HCT116 (cell line): ENCODE measurements at regions not wholly inside any gene's neighbourhood (a gene's known extent, or its start where the extent isn't known, plus 50 kb on each side); places are given as distances from the start of the nearest gene placed in this dataset.

Source experiments
- ATF3 ChIP-seq: IDR thresholded peaks from 2 replicates; pipeline ENCODE4 v1.6.1; 2012
- CEBPB ChIP-seq: IDR thresholded peaks from 2 replicates; pipeline ENCODE4 v1.6.1; 2012; ENCODE audit warnings: low read depth
- CTCF ChIP-seq, 3 experiments: fragments of 200-600 bp in 1 of 3; sonication (generic) in 1 of 3; IDR thresholded peaks in 2 of 3; conservative IDR thresholded peaks in 1 of 3; 2 replicates each; pipeline ENCODE4 v1.5.1; 2012 to 2017; ENCODE audit warnings: low read depth in 2 of 3, low read length in 2 of 3, antibody characterized with exemption in 1 of 3, borderline replicate concordance in 1 of 3, control low read depth in 1 of 3, mild to moderate bottlenecking in 1 of 3, mixed read lengths in 1 of 3, mixed run types in 1 of 3, moderate library complexity in 1 of 3; ENCODE audit not compliant: insufficient read depth in 1 of 3
- EZH2 ChIP-seq: fragments of 200-600 bp; sonication (generic); IDR thresholded peaks from 2 replicates; pipeline ENCODE4 v1.6.1; 2017; ENCODE audit warnings: antibody characterized with exemption, mixed run types
- EZH2phosphoT487 ChIP-seq: fragments of 200-600 bp; IDR thresholded peaks from 2 replicates; pipeline ENCODE4 v1.6.1; 2018; ENCODE audit warnings: antibody characterized with exemption, borderline replicate concordance
- MAX ChIP-seq: IDR thresholded peaks from 2 replicates; pipeline ENCODE4 v1.6.1; 2012
- POLR2AphosphoS5 ChIP-seq: IDR thresholded peaks from 2 replicates; pipeline ENCODE4 v1.6.1; 2011; ENCODE audit warnings: mild to moderate bottlenecking, low read depth, low read length, moderate library complexity
- SIN3A ChIP-seq: IDR thresholded peaks from 2 replicates; pipeline ENCODE4 v1.6.1; 2012; ENCODE audit warnings: low read depth
- SP1 ChIP-seq: IDR thresholded peaks from 2 replicates; pipeline ENCODE4 v1.6.1; 2012; ENCODE audit warnings: low read depth
- YY1 ChIP-seq: IDR thresholded peaks from 2 replicates; pipeline ENCODE4 v1.6.1; 2011; ENCODE audit warnings: low read length, low read depth, moderate library complexity, mild to moderate bottlenecking; ENCODE audit not compliant: insufficient replicate concordance; ENCODE audit errors: extremely low read depth
- ZBTB33 ChIP-seq: IDR thresholded peaks from 2 replicates; pipeline ENCODE4 v1.6.1; 2011; ENCODE audit warnings: mild to moderate bottlenecking, low read length, moderate library complexity; ENCODE audit not compliant: insufficient replicate concordance; ENCODE audit errors: extremely low read depth
- ZNF274 ChIP-seq: fragments of 200-500 bp; sonication (Bioruptor generic); IDR thresholded peaks from 2 replicates; pipeline ENCODE4 v1.6.1; 2014; ENCODE audit warnings: mild to moderate bottlenecking, low read depth, low read length, inconsistent platforms

- TF ChIP-seq CEBPB (no peak), CTCF (IDR thresholded peaks at IDR 0.05 in 2 of 3, conservative IDR thresholded peaks at IDR 0.05 in 1 of 3; ENCODE audit: borderline replicate concordance in 1 of 3, insufficient read depth in 1 of 3, low read depth in 2 of 3, low read length in 2 of 3) (no peak), POLR2AphosphoS5 (no peak), ZNF274 (no peak), SIN3A (no peak), ATF3 (no peak), EZH2 (no peak), MAX (no peak), EZH2phosphoT487 (no peak), YY1 (no peak), ZBTB33 (no peak), SP1 (no peak)
These were observed 156.9 kb downstream of the NKX6-1 start for GRCh38 chr4:84342161-84342560.
